ENCODE measurements at regions not wholly inside any gene's neighbourhood (a gene's known extent, or its start where the extent isn't known, plus 50 kb on each side); places are given as distances from the start of the nearest gene placed in this dataset.
A peak's percentile ranks its signal among the peaks of the same experiment; 100 is the strongest.

DNA sequence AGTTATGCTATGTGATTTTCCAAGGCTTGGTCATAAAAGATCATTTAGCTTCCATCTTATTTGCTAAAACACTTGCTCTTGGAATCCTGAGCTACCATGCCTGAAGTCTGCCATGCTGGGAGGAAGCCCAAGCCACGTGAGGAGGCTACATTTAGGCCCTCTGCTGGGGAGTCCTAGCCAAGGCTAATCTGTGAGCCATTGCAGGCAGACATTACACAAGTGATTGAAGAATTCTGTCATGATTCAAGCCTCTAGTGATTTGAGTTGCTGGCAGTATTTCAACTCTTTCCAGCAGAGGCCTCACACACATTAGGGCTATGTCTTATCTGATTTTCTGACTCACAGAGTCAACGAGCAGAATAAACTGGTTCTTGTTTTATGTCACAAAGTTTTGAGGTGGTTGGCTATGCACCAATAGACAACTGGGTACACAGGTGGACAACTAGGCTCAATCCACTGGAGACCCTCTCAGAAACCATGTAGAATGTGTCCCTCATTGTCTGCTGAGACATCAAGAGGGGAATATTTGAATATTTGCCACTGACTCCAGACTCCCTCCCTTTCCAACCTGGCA, 227.2 kb upstream of the SULF2 start:
- SMC1A ChIA-PET (ENCODE audit: uncharacterized antibody, unreplicated experiment): interaction anchor here (0.6 to 1.0 kb wide), 2 partner anchors 9 to 728 kb away, joined by 3 read pairs; no protein-coding TSS in a partner anchor
- no peak for ATAC-seq
- intact Hi-C loops (cut with micrococcal nuclease; ENCODE audit: unreplicated experiment): no loop called here
- TF ChIP-seq TCF7 (IDR thresholded peaks at IDR 0.05; ENCODE audit: borderline replicate concordance) (no peak), RUNX3 (IDR thresholded peaks at IDR 0.05; ENCODE audit: low read length) (no peak), SUPT20H (IDR thresholded peaks at IDR 0.05; ENCODE audit: borderline replicate concordance, control insufficient read depth, low read depth, low read length) (no peak), EP300 (IDR thresholded peaks at IDR 0.05; ENCODE audit: borderline replicate concordance in 1 of 2, control insufficient read depth in 1 of 2, low read depth in 2 of 2, low read length in 2 of 2) (no peak), CHD1 (IDR thresholded peaks at IDR 0.05; ENCODE audit: low read depth, low read length) (no peak), PAX8 (IDR thresholded peaks at IDR 0.05) (no peak), ESRRA (IDR thresholded peaks at IDR 0.05; ENCODE audit: low read length) (no peak), LARP7 (IDR thresholded peaks at IDR 0.05) (no peak), ZNF207 (IDR thresholded peaks at IDR 0.05; ENCODE audit: borderline replicate concordance) (no peak), ETV6 (conservative IDR thresholded peaks at IDR 0.05 in 1 of 2, IDR thresholded peaks at IDR 0.05 in 1 of 2; ENCODE audit: borderline replicate concordance in 1 of 2, low read depth in 1 of 2) (peak in 1 of 2 experiments; percentile 95; a peak in 2 of 4 replicates), ZSCAN29 (IDR thresholded peaks at IDR 0.05) (no peak), SRF (IDR thresholded peaks at IDR 0.05; ENCODE audit: low read depth in 2 of 2, low read length in 2 of 2) (no peak), ZNF687 (IDR thresholded peaks at IDR 0.05) (no peak), CBX5 (IDR thresholded peaks at IDR 0.05; ENCODE audit: low read depth) (0 out of 2 replicates have a peak, but pooled peaks have one; percentile 57), YY1 (IDR thresholded peaks at IDR 0.05; ENCODE audit: low read depth, low read length) (peak; percentile 90), POLR2AphosphoS5 (IDR thresholded peaks at IDR 0.05; ENCODE audit: low read length) (no peak)
- TF ChIP-seq, protein P1, sequence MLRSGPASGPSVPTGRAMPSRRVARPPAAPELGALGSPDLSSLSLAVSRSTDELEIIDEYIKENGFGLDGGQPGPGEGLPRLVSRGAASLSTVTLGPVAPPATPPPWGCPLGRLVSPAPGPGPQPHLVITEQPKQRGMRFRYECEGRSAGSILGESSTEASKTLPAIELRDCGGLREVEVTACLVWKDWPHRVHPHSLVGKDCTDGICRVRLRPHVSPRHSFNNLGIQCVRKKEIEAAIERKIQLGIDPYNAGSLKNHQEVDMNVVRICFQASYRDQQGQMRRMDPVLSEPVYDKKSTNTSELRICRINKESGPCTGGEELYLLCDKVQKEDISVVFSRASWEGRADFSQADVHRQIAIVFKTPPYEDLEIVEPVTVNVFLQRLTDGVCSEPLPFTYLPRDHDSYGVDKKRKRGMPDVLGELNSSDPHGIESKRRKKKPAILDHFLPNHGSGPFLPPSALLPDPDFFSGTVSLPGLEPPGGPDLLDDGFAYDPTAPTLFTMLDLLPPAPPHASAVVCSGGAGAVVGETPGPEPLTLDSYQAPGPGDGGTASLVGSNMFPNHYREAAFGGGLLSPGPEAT (IDR thresholded peaks at IDR 0.05; ENCODE audit: low read depth): no peak
- TF ChIP-seq, protein P2, sequence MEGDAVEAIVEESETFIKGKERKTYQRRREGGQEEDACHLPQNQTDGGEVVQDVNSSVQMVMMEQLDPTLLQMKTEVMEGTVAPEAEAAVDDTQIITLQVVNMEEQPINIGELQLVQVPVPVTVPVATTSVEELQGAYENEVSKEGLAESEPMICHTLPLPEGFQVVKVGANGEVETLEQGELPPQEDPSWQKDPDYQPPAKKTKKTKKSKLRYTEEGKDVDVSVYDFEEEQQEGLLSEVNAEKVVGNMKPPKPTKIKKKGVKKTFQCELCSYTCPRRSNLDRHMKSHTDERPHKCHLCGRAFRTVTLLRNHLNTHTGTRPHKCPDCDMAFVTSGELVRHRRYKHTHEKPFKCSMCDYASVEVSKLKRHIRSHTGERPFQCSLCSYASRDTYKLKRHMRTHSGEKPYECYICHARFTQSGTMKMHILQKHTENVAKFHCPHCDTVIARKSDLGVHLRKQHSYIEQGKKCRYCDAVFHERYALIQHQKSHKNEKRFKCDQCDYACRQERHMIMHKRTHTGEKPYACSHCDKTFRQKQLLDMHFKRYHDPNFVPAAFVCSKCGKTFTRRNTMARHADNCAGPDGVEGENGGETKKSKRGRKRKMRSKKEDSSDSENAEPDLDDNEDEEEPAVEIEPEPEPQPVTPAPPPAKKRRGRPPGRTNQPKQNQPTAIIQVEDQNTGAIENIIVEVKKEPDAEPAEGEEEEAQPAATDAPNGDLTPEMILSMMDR (IDR thresholded peaks at IDR 0.05 in 2 of 3, conservative IDR thresholded peaks at IDR 0.05 in 1 of 3; ENCODE audit: control insufficient read depth in 2 of 3, extremely low read depth in 1 of 3, insufficient read depth in 1 of 3, low read depth in 3 of 3, low read length in 3 of 3): no peak

More for the DNA sequence above, 227.2 kb upstream of the SULF2 start:
- no TSS peak for BruUV-seq (replicated peaks)
- H3K79me2 ChIP-seq (ENCODE audit: control insufficient read depth, insufficient read depth, low read length): no peaks in the 10 kb centered on the region
- no peak overlapping the region for H3K4me3 ChIP-seq
- ChIA-PET CTCF (no interaction called here), RAD21 (ENCODE audit: unreplicated experiment) (no interaction called here), POLR2A (no interaction called here)
- H3K36me3 ChIP-seq (ENCODE audit: control insufficient read depth in 2 of 2, insufficient read depth in 2 of 2, low read length in 1 of 2): no peaks in the 10 kb centered on the region
- no peak for DNase-seq (ENCODE audit: low read depth, low spot score)
- no peaks in the 10 kb centered on the region for H3K27me3 ChIP-seq (replicated peaks in 1 of 2; ENCODE audit: control insufficient read depth in 2 of 2, insufficient read depth in 2 of 2, low read length in 1 of 2)
- H3K9me3 ChIP-seq (replicated peaks; ENCODE audit: control insufficient read depth, insufficient read depth, low read length): peaks cover 13% of the 10 kb centered on the region
- no peak overlapping the region for H3K9ac ChIP-seq (ENCODE audit: control insufficient read depth, insufficient read depth, low read length)
- no peak for FAIRE-seq
- no peak overlapping the region for H2AFZ ChIP-seq (ENCODE audit: control insufficient read depth, low read depth, low read length)
- H4K20me1 ChIP-seq (ENCODE audit: control insufficient read depth, insufficient read depth): no peaks in the 10 kb centered on the region
- 2% methylated on average over 2 of the region's 2 CpGs for WGBS (ENCODE audit: insufficient coverage, insufficient replicate concordance, low lambda C conversion rate, missing lambda C conversion rate)
- H3K27ac ChIP-seq (ENCODE audit: control insufficient read depth, insufficient read depth): no peak overlapping the region
- in situ Hi-C loops (cut with MboI): no loop called here
- no peaks in the 10 kb centered on the region for H3K4me1 ChIP-seq (ENCODE audit: control insufficient read depth, insufficient read depth, low read length)
- H3K4me2 ChIP-seq (ENCODE audit: control insufficient read depth, insufficient read depth): no peak overlapping the region
